ENCODE measurements at regions not wholly inside any gene's neighbourhood (a gene's known extent, or its start where the extent isn't known, plus 50 kb on each side); places are given as distances from the start of the nearest gene placed in this dataset.

DNA sequence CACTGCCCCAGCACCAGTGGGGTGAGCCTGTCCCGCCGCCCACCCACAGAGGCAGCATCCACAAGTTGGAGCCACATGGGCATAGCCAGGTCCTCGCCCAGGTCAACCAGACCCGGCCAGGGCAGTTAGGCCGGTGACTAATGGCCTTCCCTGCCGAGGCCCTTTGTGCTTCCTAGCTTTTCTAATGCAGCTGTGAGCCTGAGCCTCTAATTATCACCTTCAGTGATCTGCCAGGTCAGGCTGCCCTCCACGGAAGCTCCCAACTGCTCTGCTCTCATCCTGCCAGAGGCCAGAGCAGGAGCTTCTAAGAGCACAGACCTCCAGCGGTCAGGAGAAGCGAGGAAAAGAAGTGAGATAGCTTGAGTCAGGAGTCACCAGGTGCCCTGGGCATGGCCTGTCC is 87.1 kb upstream of the PPP1R26 start:
- Histone ChIP-seq H3K4me3 (no peak overlapping the region), H3K9me3 (replicated peaks; ENCODE audit: control insufficient read depth, insufficient read depth, low read depth, low read length) (no peaks in the 10 kb centered on the region), H3K9ac (ENCODE audit: insufficient read depth in 1 of 2, low read depth in 2 of 2, low read length in 2 of 2) (no peak overlapping the region), H3K36me3 (ENCODE audit: control insufficient read depth, insufficient read depth, low read length) (no peaks in the 10 kb centered on the region), H3K4me1 (replicated peaks in 1 of 2; ENCODE audit: control insufficient read depth in 2 of 2, insufficient read depth in 2 of 2, low read length in 2 of 2) (peaks cover 0 to 5% of the 10 kb centered on the region in 2 experiments; a peak in 1 of 5 replicates), H3K27me3 (ENCODE audit: control insufficient read depth in 2 of 2, insufficient read depth in 2 of 2, low read length in 2 of 2) (peaks cover 3 to 32% of the 10 kb centered on the region in 2 experiments; a peak in 3 of 5 replicates), H3K27ac (ENCODE audit: extremely low read depth, low read depth, low read length) (no peak overlapping the region), H3K9me1 (ENCODE audit: control insufficient read depth, insufficient read depth, low read length) (no peaks in the 10 kb centered on the region), H2AFZ (ENCODE audit: low read depth, low read length) (no peak overlapping the region), H4K20me1 (replicated peaks; ENCODE audit: control insufficient read depth, insufficient read depth, low read length) (no peaks in the 10 kb centered on the region), H3K79me2 (ENCODE audit: control insufficient read depth, insufficient read depth, low read length) (no peaks in the 10 kb centered on the region), H3K4me2 (ENCODE audit: insufficient read depth, low read length) (no peak overlapping the region)
- CTCF ChIA-PET (ENCODE audit: low intra/inter-chr PET ratio): no interaction called here
- 3% methylated on average over 8 of the region's 9 CpGs for WGBS (ENCODE audit: insufficient coverage, low coverage, missing lambda C conversion rate)
- FAIRE-seq (no peak), ATAC-seq (no peak), DNase-seq (ENCODE audit: extremely low read depth in 1 of 4, low spot score in 3 of 4) (no peak)
- in situ Hi-C loops (cut with MboI): no loop called here
- POLR2A ChIA-PET: no interaction called here
- TF ChIP-seq, protein P1, sequence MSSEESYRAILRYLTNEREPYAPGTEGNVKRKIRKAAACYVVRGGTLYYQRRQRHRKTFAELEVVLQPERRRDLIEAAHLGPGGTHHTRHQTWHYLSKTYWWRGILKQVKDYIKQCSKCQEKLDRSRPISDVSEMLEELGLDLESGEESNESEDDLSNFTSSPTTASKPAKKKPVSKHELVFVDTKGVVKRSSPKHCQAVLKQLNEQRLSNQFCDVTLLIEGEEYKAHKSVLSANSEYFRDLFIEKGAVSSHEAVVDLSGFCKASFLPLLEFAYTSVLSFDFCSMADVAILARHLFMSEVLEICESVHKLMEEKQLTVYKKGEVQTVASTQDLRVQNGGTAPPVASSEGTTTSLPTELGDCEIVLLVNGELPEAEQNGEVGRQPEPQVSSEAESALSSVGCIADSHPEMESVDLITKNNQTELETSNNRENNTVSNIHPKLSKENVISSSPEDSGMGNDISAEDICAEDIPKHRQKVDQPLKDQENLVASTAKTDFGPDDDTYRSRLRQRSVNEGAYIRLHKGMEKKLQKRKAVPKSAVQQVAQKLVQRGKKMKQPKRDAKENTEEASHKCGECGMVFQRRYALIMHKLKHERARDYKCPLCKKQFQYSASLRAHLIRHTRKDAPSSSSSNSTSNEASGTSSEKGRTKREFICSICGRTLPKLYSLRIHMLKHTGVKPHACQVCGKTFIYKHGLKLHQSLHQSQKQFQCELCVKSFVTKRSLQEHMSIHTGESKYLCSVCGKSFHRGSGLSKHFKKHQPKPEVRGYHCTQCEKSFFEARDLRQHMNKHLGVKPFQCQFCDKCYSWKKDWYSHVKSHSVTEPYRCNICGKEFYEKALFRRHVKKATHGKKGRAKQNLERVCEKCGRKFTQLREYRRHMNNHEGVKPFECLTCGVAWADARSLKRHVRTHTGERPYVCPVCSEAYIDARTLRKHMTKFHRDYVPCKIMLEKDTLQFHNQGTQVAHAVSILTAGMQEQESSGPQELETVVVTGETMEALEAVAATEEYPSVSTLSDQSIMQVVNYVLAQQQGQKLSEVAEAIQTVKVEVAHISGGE (CRISPR knock-in tag; IDR thresholded peaks at IDR 0.05): peak in 1 of 3 experiments; percentile 69; a peak in 1 of 6 replicates
- TF ChIP-seq, protein P2, sequence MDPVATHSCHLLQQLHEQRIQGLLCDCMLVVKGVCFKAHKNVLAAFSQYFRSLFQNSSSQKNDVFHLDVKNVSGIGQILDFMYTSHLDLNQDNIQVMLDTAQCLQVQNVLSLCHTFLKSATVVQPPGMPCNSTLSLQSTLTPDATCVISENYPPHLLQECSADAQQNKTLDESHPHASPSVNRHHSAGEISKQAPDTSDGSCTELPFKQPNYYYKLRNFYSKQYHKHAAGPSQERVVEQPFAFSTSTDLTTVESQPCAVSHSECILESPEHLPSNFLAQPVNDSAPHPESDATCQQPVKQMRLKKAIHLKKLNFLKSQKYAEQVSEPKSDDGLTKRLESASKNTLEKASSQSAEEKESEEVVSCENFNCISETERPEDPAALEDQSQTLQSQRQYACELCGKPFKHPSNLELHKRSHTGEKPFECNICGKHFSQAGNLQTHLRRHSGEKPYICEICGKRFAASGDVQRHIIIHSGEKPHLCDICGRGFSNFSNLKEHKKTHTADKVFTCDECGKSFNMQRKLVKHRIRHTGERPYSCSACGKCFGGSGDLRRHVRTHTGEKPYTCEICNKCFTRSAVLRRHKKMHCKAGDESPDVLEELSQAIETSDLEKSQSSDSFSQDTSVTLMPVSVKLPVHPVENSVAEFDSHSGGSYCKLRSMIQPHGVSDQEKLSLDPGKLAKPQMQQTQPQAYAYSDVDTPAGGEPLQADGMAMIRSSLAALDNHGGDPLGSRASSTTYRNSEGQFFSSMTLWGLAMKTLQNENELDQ (CRISPR knock-in tag; IDR thresholded peaks at IDR 0.05; ENCODE audit: borderline replicate concordance): no peak
- intact Hi-C loops (cut with micrococcal nuclease): no loop called here
- no TSS peak for BruUV-seq (replicated peaks)

Measured in K562 (cell line).